GM19324 (cell line): ENCODE measurements at regions not wholly inside any gene's neighbourhood (a gene's known extent, or its start where the extent isn't known, plus 50 kb on each side); places are given as distances from the start of the nearest gene placed in this dataset.
"Not testable (repeated sequence)": the region's sequence is repeated elsewhere in the genome, so short reads cannot be mapped to it uniquely, and the experiment has no call there.

Experiments used
- ATAC-seq: cut with Tn5 transposase; IDR thresholded peaks from one replicate; pipeline ENCODE4 v1.9.1; 2021; ENCODE audit warnings: mild to moderate bottlenecking, moderate library complexity; ENCODE audit not compliant: unreplicated experiment, low FRiP score

DNA sequence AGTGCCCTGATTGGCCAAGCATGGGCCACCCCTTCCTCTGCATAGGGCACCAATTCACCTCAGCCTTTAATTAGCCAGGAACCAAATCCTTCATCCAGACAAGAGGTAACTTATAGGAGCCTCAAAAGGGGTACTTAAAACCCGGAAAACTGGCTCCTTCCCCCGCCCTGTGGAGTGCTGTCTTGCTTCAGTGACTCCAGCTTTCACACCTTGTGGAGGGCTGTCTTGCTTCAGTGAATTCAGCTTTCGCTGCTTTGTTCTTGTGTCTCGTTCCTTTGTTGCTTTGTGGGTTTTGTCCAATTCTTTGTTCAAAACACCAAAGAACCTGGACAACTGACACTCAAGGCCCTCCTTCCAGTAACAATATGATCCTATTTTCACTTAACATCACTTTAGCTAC lies 82.2 kb upstream of the FRG1 start:
- peak; percentile 58 for ATAC-seq

DNA sequence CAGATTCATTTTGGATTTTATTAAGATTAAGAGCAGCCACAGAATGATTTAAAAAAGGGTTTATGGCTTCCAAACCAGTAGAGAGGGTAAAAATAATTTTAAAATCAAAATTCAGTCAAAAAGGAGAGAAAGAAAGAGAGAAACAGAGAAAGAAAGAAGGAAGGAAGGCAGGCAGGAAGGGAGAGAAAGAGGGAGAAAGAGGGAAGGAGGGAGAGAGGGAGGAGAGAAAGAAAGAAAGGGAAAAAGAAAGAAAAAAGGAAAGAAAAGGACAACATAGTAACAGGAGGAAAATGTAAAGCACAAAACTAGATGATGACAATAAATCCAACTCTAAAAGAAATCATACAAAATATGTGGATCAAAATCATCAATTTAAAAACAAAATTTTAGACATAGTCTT lies 79.6 kb upstream of the FRG1 start:
- no peak for ATAC-seq

DNA sequence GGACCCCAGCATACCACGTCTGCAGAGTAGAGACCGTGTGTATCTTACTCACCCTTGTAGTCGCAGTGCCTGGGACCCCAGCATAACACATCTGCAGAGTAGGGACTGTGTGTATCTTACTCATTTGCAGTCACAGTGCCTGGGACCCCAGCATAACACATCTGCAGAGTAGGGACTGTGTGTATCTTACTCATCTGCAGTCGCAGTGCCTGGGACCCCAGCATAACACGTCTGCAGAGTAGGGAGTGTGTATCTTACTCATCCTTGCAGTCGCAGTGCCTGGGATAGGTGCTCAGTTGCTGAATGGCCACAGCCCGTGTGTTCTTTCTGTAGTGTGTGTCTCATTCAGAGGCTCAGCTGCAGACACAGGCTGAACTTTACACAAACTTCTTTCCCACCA lies 71.4 kb upstream of the FRG1 start:
- no peak for ATAC-seq

DNA sequence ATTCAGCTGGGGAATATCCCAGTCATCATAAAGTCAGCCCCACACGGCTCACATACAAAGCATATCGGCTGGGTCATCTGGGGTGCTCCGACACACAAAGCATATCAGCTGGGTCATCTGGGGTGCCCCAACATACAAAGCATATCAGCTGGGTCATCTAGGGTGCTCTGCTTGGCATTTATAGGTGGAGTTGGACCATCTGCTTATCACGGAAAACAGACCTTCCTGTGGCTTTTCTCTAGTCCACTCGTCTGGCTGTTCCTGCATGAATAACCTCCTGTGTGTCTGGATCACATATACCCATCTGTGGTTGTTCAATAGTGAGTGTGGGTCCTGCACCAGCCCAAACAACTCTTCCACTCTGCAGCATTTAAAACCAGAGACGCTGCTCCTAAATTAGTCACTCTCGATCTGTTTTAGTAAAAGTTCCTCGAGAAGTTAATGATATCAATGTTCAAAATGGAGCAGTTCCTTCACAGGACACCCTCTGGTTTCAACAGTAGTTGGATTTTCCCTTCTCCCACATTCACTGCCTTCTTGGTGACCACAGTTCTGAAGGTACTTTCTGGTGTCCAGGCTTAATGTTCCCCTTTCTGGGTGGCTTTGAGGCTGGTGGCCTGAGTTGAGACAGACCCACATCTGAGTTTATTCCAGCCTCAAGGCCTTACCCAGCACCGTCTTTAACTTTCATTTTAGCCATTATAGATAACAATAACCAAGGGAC lies 70.0 kb upstream of the FRG1 start:
- no peak for ATAC-seq

DNA sequence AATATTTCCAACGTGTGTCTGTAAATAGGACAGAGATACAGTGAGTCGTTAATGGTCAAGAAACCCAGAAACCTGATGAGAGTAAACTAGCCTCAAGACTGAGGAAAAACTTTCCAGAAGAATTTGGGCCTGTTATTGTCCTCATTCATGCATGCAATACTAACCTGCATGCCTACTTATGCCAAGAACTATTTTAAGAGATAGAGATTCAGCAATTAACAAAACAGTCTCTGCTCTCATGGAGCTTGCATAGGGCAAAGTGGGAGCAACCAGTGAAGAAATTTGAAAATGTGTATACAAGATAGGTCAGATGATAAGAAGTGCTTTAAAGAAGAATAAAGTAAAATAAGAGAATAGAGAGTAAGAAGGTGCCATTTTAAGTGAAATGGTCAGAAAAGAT lies 66.1 kb upstream of the FRG1 start:
- no peak for ATAC-seq

DNA sequence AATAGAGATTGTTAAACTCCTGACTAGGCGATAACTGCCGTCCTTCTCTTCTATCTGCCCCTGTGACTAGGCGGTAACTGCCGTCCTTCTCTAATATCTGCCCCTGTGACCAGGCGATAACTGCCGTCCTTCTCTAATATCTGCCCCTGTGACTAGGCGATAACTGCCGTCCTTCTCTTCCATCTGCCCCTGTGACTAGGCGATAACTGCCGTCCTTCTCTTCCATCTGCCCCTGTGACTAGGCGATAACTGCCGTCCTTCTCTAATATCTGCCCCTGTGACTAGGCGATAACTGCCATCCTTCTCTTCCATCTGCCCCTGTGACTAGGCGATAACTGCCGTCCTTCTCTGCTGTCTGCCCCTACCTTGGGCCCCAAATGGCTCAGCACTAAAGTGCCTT lies 59.5 kb upstream of the FRG1 start:
- not testable (repeated sequence) for ATAC-seq

DNA sequence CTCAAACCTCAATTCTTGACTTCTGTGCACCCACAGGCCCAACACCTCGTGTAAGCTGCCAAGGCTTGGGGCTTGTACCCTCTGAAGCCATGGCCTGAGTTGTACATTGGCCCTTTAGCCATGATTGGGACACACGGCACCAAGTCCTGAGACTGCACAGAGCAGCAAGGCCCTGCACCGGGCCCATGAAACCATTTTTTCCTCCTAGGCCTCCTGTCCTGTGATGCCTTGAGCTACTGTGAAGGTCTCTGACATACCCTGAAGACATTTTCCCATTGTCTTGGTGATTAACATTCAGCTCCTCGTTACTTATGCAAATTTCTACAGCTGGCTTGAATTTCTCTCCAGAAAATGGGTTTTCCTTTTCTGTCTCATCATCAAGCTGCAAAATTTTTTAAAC lies 52.3 kb upstream of the FRG1 start:
- not testable (repeated sequence) for ATAC-seq
